Tibial artery (tissue), 4 donors: ENCODE measurements at regions not wholly inside any gene's neighbourhood (a gene's known extent, or its start where the extent isn't known, plus 50 kb on each side); places are given as distances from the start of the nearest gene placed in this dataset.

ENCODE experiments used
- DNase-seq, 2 donors: peaks; one replicate each; pipeline ENCODE4 v3.0.0-alpha.2; 2019
- H3K27ac ChIP-seq, 2 donors: fragments of 200-600 bp; sonication (generic) in 1 of 2; 1 replicate in 1 of 2; 2 replicates in 1 of 2; pipeline ENCODE4 v1.5.1; 2018 to 2019; ENCODE audit warnings: mild to moderate bottlenecking in 1 of 2
- H3K27me3 ChIP-seq, 2 donors: fragments of 200-600 bp; sonication (generic) in 1 of 2; one replicate each; pipeline versions ENCODE4 v1.5.1 to v1.6.0; 2016 to 2019
- H3K36me3 ChIP-seq, 3 donors: fragments of 200-600 bp; sonication (generic) in 2 of 3; one replicate each; pipeline ENCODE4 v1.5.1; 2016 to 2019; ENCODE audit warnings: mild to moderate bottlenecking in 2 of 3
- H3K4me1 ChIP-seq, 4 donors: fragments of 200-600 bp; sonication (generic) in 2 of 4; 1 replicate in 3 of 4; 2 replicates in 1 of 4; pipeline ENCODE4 v1.5.1; 2016 to 2019
- H3K4me3 ChIP-seq, 2 donors: fragments of 200-600 bp; sonication (generic) in 1 of 2; 1 replicate in 1 of 2; 2 replicates in 1 of 2; pipeline ENCODE4 v1.5.1; 2018 to 2019; ENCODE audit warnings: mild to moderate bottlenecking in 2 of 2
- H3K9me3 ChIP-seq, 3 donors: fragments of 200-600 bp; sonication (generic) in 1 of 3; one replicate each; pipeline ENCODE4 v1.5.1; 2016 to 2019
- intact Hi-C: fragments of 100-400 bp; cut with DNase I; formaldehyde crosslinking; loops from one replicate; pipeline ENCODE4 v1.15.0; 2023; ENCODE audit warnings: low total_unique reads
- TF ChIP-seq, protein P1 (sequence below), 2 experiments: fragments of 200-600 bp in 1 of 2; fragments of 450-650 bp in 1 of 2; IDR thresholded peaks; one replicate each; pipeline ENCODE4 v1.5.1; 2017 to 2019; ENCODE audit warnings: antibody characterized with exemption in 2 of 2, mild to moderate bottlenecking in 1 of 2, moderate library complexity in 1 of 2

- TF ChIP-seq, protein P1, sequence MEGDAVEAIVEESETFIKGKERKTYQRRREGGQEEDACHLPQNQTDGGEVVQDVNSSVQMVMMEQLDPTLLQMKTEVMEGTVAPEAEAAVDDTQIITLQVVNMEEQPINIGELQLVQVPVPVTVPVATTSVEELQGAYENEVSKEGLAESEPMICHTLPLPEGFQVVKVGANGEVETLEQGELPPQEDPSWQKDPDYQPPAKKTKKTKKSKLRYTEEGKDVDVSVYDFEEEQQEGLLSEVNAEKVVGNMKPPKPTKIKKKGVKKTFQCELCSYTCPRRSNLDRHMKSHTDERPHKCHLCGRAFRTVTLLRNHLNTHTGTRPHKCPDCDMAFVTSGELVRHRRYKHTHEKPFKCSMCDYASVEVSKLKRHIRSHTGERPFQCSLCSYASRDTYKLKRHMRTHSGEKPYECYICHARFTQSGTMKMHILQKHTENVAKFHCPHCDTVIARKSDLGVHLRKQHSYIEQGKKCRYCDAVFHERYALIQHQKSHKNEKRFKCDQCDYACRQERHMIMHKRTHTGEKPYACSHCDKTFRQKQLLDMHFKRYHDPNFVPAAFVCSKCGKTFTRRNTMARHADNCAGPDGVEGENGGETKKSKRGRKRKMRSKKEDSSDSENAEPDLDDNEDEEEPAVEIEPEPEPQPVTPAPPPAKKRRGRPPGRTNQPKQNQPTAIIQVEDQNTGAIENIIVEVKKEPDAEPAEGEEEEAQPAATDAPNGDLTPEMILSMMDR (IDR thresholded peaks at IDR 0.05): no peak
- intact Hi-C loops: no loop called here
- no peak overlapping the region for H3K4me3 ChIP-seq
- H3K4me1 ChIP-seq: peaks cover 0 to 4% (median 0%) of the 10 kb centered on the region in 4 donors
- peaks cover 0 to 11% of the 10 kb centered on the region in 2 donors for H3K27me3 ChIP-seq
- H3K9me3 ChIP-seq: no peaks in the 10 kb centered on the region
- H3K36me3 ChIP-seq: no peaks in the 10 kb centered on the region
- DNase-seq: no peak
- H3K27ac ChIP-seq: no peak overlapping the region
These were observed 59.8 kb upstream of the INSYN1 start for GRCh38 chr15:73812806-73813465.

GRCh38 chr15:73813589-73813988 is 59.8 kb upstream of the TBC1D21 start:
- Histone ChIP-seq H3K4me1 (peaks cover 0 to 4% (median 0%) of the 10 kb centered on the region in 4 donors), H3K27me3 (peaks cover 0 to 11% of the 10 kb centered on the region in 2 donors), H3K4me3 (no peak overlapping the region), H3K9me3 (no peaks in the 10 kb centered on the region), H3K27ac (no peak overlapping the region), H3K36me3 (no peaks in the 10 kb centered on the region)
- DNase-seq: no peak
- intact Hi-C loops: no loop called here
- TF ChIP-seq, protein P1 (IDR thresholded peaks at IDR 0.05): no peak

DNA sequence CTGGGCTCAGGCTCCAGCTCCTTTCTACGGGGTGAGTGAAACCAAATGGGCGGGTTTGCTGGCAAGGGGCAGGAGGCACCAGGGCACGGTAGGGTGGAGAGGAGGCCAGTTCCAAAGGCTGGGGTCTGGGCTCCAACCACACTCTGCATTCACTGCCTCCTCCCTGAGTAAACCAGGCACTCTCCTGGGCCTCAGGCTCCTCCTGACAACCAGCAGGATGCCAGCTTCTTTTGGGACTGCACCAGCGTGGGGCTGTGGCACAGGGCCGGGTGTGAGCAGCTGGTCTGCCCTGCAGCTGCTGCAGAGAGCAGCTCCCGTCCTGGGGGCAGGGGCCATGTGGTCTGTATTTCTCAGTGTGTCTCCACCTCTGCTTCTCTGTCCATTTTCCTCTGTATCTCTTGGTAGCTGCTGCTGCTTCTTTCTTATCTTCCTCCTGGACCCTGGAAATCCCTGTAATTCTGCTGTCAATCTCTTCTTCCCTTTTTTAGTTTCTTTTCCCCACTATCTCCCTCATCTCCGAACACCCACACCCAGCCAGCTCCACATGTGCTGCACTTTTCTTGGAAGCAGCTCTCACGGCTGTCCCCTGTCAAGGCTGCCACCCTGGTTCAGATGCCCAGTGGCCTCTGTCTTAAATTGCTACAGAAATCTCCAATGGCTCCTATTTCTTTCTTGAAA is 54.9 kb upstream of the TBC1D21 start:
- no peak for DNase-seq
- Histone ChIP-seq H3K27me3 (peaks cover 0 to 4% of the 10 kb centered on the region in 2 donors), H3K4me3 (no peak overlapping the region), H3K9me3 (peaks cover 0 to 4% (median 0%) of the 10 kb centered on the region in 3 donors), H3K27ac (no peak overlapping the region), H3K36me3 (no peaks in the 10 kb centered on the region), H3K4me1 (no peaks in the 10 kb centered on the region)
- TF ChIP-seq, protein P1 (IDR thresholded peaks at IDR 0.05): no peak
- intact Hi-C loops: no loop called here

- intact Hi-C loops: no loop called here
- H3K27ac ChIP-seq: no peak overlapping the region
- TF ChIP-seq, protein P1 (IDR thresholded peaks at IDR 0.05): no peak
- H3K4me3 ChIP-seq: no peak overlapping the region
- DNase-seq: no peak
- H3K36me3 ChIP-seq: no peaks in the 10 kb centered on the region
- peaks cover 0 to 4% (median 0%) of the 10 kb centered on the region in 3 donors for H3K9me3 ChIP-seq
- no peaks in the 10 kb centered on the region for H3K4me1 ChIP-seq
- peaks cover 0 to 1% of the 10 kb centered on the region in 2 donors for H3K27me3 ChIP-seq
These were observed 52.2 kb upstream of the TBC1D21 start for GRCh38 chr15:73821181-73821580.

DNA sequence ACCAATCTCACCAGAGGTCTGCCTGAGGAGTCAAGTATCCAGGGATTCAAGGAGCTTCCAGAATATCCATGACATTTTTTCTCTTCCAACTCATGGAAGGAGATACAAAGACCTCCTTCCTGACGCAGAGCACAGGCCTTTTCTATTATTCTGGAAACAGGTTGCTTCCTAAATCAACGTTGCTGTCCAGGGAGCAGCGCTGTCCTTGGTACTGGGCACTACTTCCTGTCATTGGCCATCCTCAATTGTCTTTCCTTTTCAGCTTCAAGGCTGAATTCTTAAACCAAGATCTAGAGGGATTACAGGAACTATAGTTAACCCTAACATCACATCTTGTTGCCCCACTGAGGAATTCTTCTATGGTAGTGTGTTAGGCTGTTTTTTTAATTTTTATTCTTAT is 50.4 kb upstream of the TBC1D21 start:
- peaks cover 0 to 4% (median 0%) of the 10 kb centered on the region in 3 donors for H3K9me3 ChIP-seq
- no peaks in the 10 kb centered on the region for H3K36me3 ChIP-seq
- no peak for DNase-seq
- no peak overlapping the region for H3K4me3 ChIP-seq
- H3K27ac ChIP-seq: no peak overlapping the region
- intact Hi-C loops: no loop called here
- TF ChIP-seq, protein P1 (IDR thresholded peaks at IDR 0.05): no peak
- no peaks in the 10 kb centered on the region for H3K4me1 ChIP-seq
- H3K27me3 ChIP-seq: peaks cover 0 to 3% of the 10 kb centered on the region in 2 donors
